Activated naive CD8-positive, alpha-beta T cell treated with anti-CD3 and anti-CD28 coated beads for 36 hours (primary cell): ENCODE measurements at regions not wholly inside any gene's neighbourhood (a gene's known extent, or its start where the extent isn't known, plus 50 kb on each side); places are given as distances from the start of the nearest gene placed in this dataset.

Experiments used
- DNase-seq: peaks from one replicate; pipeline ENCODE4 v3.0.0; 2021
- H3K27ac Mint-ChIP-seq: one replicate; pipeline ENCODE4 v1.8.0; 2022; ENCODE audit warnings: mild to moderate bottlenecking, moderate library complexity, mixed read lengths
- H3K27me3 Mint-ChIP-seq: one replicate; pipeline ENCODE4 v1.8.0; 2022; ENCODE audit warnings: mild to moderate bottlenecking, mixed read lengths
- H3K36me3 Mint-ChIP-seq: one replicate; pipeline ENCODE4 v1.8.0; 2021; ENCODE audit warnings: mild to moderate bottlenecking, mixed read lengths
- H3K4me1 Mint-ChIP-seq: one replicate; pipeline ENCODE4 v1.8.0; 2021; ENCODE audit warnings: mixed read lengths
- H3K4me3 Mint-ChIP-seq: one replicate; pipeline ENCODE4 v1.8.0; 2022; ENCODE audit warnings: mild to moderate bottlenecking, moderate library complexity, mixed read lengths
- H3K9me3 Mint-ChIP-seq: one replicate; pipeline ENCODE4 v1.8.0; 2022; ENCODE audit warnings: mixed read lengths

GRCh38 chr1:219000631-219001030, 173.0 kb upstream of the LYPLAL1 start:
- Mint-ChIP-seq H3K4me1 (no peaks in the 10 kb centered on the region), H3K27ac (no peak overlapping the region), H3K9me3 (peaks cover 13% of the 10 kb centered on the region), H3K27me3 (no peaks in the 10 kb centered on the region), H3K4me3 (no peak overlapping the region), H3K36me3 (no peaks in the 10 kb centered on the region)
- DNase-seq, result no peak

- no peaks in the 10 kb centered on the region for H3K36me3 Mint-ChIP-seq
- H3K4me1 Mint-ChIP-seq, result no peaks in the 10 kb centered on the region
- DNase-seq, result no peak
These were observed 163.0 kb upstream of the LYPLAL1 start for GRCh38 chr1:219010720-219011119.

GRCh38 chr1:219020386-219020785, 153.3 kb upstream of the LYPLAL1 start:
- Mint-ChIP-seq H3K27ac (no peak overlapping the region), H3K9me3 (peaks cover 2% of the 10 kb centered on the region), H3K27me3 (no peaks in the 10 kb centered on the region), H3K4me1 (peaks cover 6% of the 10 kb centered on the region), H3K36me3 (no peaks in the 10 kb centered on the region), H3K4me3 (no peak overlapping the region)
- DNase-seq, result no peak

More at GRCh38 chr1:219010720-219011119, 163.0 kb upstream of the LYPLAL1 start:
- Mint-ChIP-seq H3K27me3 (peaks cover 4% of the 10 kb centered on the region), H3K27ac (no peak overlapping the region), H3K9me3 (peaks cover 3% of the 10 kb centered on the region), H3K4me3 (no peak overlapping the region)

GRCh38 chr1:219020846-219021245, 152.8 kb upstream of the LYPLAL1 start:
- no peak for DNase-seq
- Mint-ChIP-seq H3K27me3 (no peaks in the 10 kb centered on the region), H3K36me3 (no peaks in the 10 kb centered on the region), H3K27ac (no peak overlapping the region), H3K4me1 (peaks cover 6% of the 10 kb centered on the region), H3K9me3 (peaks cover 2% of the 10 kb centered on the region), H3K4me3 (no peak overlapping the region)

- peaks cover 4% of the 10 kb centered on the region for H3K9me3 Mint-ChIP-seq
These were observed 146.5 kb upstream of the LYPLAL1 start for GRCh38 chr1:219027146-219027673.

GRCh38 chr1:219031809-219032208, 141.9 kb upstream of the LYPLAL1 start:
- Mint-ChIP-seq H3K4me3 (no peak overlapping the region), H3K27me3 (no peaks in the 10 kb centered on the region), H3K4me1 (no peaks in the 10 kb centered on the region), H3K27ac (no peak overlapping the region), H3K9me3 (peaks cover 1% of the 10 kb centered on the region), H3K36me3 (no peaks in the 10 kb centered on the region)
- DNase-seq, result no peak

More at GRCh38 chr1:219027146-219027673, 146.5 kb upstream of the LYPLAL1 start:
- no peaks in the 10 kb centered on the region for H3K36me3 Mint-ChIP-seq
- H3K27me3 Mint-ChIP-seq, result no peaks in the 10 kb centered on the region
- no peak overlapping the region for H3K27ac Mint-ChIP-seq
- H3K4me1 Mint-ChIP-seq, result no peaks in the 10 kb centered on the region
- H3K4me3 Mint-ChIP-seq, result no peak overlapping the region
- no peak for DNase-seq

GRCh38 chr1:219038398-219038797, 135.3 kb upstream of the LYPLAL1 start:
- Mint-ChIP-seq H3K4me1 (no peaks in the 10 kb centered on the region), H3K27me3 (no peaks in the 10 kb centered on the region), H3K9me3 (no peaks in the 10 kb centered on the region), H3K36me3 (no peaks in the 10 kb centered on the region), H3K4me3 (no peak overlapping the region), H3K27ac (no peak overlapping the region)
- no peak for DNase-seq

- Mint-ChIP-seq H3K27ac (no peak overlapping the region), H3K4me3 (no peak overlapping the region), H3K4me1 (no peaks in the 10 kb centered on the region), H3K36me3 (no peaks in the 10 kb centered on the region), H3K27me3 (no peaks in the 10 kb centered on the region), H3K9me3 (no peaks in the 10 kb centered on the region)
- DNase-seq, result no peak
These were observed 134.5 kb upstream of the LYPLAL1 start for GRCh38 chr1:219039017-219039681.

GRCh38 chr1:219039682-219040154, 134.0 kb upstream of the LYPLAL1 start:
- H3K4me3 Mint-ChIP-seq, result no peak overlapping the region
- H3K9me3 Mint-ChIP-seq, result no peaks in the 10 kb centered on the region
- no peaks in the 10 kb centered on the region for H3K36me3 Mint-ChIP-seq
- no peaks in the 10 kb centered on the region for H3K4me1 Mint-ChIP-seq
- H3K27ac Mint-ChIP-seq, result no peak overlapping the region
- no peaks in the 10 kb centered on the region for H3K27me3 Mint-ChIP-seq
- no peak for DNase-seq

- H3K9me3 Mint-ChIP-seq, result no peaks in the 10 kb centered on the region
- H3K27ac Mint-ChIP-seq, result no peak overlapping the region
- H3K4me3 Mint-ChIP-seq, result no peak overlapping the region
- H3K27me3 Mint-ChIP-seq, result no peaks in the 10 kb centered on the region
- H3K36me3 Mint-ChIP-seq, result no peaks in the 10 kb centered on the region
- no peak for DNase-seq
- no peaks in the 10 kb centered on the region for H3K4me1 Mint-ChIP-seq
These were observed 133.4 kb upstream of the LYPLAL1 start for GRCh38 chr1:219040291-219040690.

GRCh38 chr1:219041141-219041540, 132.5 kb upstream of the LYPLAL1 start:
- Mint-ChIP-seq H3K27ac (no peak overlapping the region), H3K27me3 (no peaks in the 10 kb centered on the region), H3K9me3 (no peaks in the 10 kb centered on the region), H3K4me3 (no peak overlapping the region), H3K4me1 (no peaks in the 10 kb centered on the region), H3K36me3 (no peaks in the 10 kb centered on the region)
- no peak for DNase-seq

GRCh38 chr1:219041818-219042217, 131.9 kb upstream of the LYPLAL1 start:
- no peaks in the 10 kb centered on the region for H3K4me1 Mint-ChIP-seq
- H3K27ac Mint-ChIP-seq, result no peak overlapping the region
- peaks cover 2% of the 10 kb centered on the region for H3K36me3 Mint-ChIP-seq
- DNase-seq, result no peak
- H3K9me3 Mint-ChIP-seq, result no peaks in the 10 kb centered on the region
- H3K4me3 Mint-ChIP-seq, result no peak overlapping the region
- H3K27me3 Mint-ChIP-seq, result no peaks in the 10 kb centered on the region

GRCh38 chr1:219042769-219043168, 130.9 kb upstream of the LYPLAL1 start:
- no peaks in the 10 kb centered on the region for H3K4me1 Mint-ChIP-seq
- H3K4me3 Mint-ChIP-seq, result no peak overlapping the region
- H3K27me3 Mint-ChIP-seq, result no peaks in the 10 kb centered on the region
- peaks cover 2% of the 10 kb centered on the region for H3K36me3 Mint-ChIP-seq
- H3K27ac Mint-ChIP-seq, result no peak overlapping the region
- no peak for DNase-seq
- no peaks in the 10 kb centered on the region for H3K9me3 Mint-ChIP-seq

GRCh38 chr1:219045246-219045645, 128.4 kb upstream of the LYPLAL1 start:
- Mint-ChIP-seq H3K4me3 (no peak overlapping the region), H3K27ac (no peak overlapping the region), H3K36me3 (peaks cover 2% of the 10 kb centered on the region), H3K9me3 (no peaks in the 10 kb centered on the region), H3K27me3 (peaks cover 3% of the 10 kb centered on the region), H3K4me1 (no peaks in the 10 kb centered on the region)
- no peak for DNase-seq

- H3K27ac Mint-ChIP-seq, result no peak overlapping the region
- H3K9me3 Mint-ChIP-seq, result no peaks in the 10 kb centered on the region
- H3K36me3 Mint-ChIP-seq, result peaks cover 2% of the 10 kb centered on the region
- no peak for DNase-seq
- no peaks in the 10 kb centered on the region for H3K4me1 Mint-ChIP-seq
- H3K4me3 Mint-ChIP-seq, result no peak overlapping the region
- H3K27me3 Mint-ChIP-seq, result peaks cover 4% of the 10 kb centered on the region
These were observed 124.2 kb upstream of the LYPLAL1 start for GRCh38 chr1:219049501-219049900.
